SK-N-SH (cell line): ENCODE measurements at regions not wholly inside any gene's neighbourhood (a gene's known extent, or its start where the extent isn't known, plus 50 kb on each side); places are given as distances from the start of the nearest gene placed in this dataset.

Experiments
- CTCF ChIP-seq: fragments of 200-600 bp; sonication (generic); IDR thresholded peaks from 2 replicates; pipeline ENCODE4 v1.6.1; 2017; ENCODE audit warnings: antibody characterized with exemption, mild to moderate bottlenecking, moderate library complexity
- FOXM1 ChIP-seq: IDR thresholded peaks from 2 replicates; pipeline ENCODE4 v1.4.0; 2012; ENCODE audit warnings: low read depth, mild to moderate bottlenecking
- MXI1 ChIP-seq: IDR thresholded peaks from 2 replicates; pipeline ENCODE4 v1.6.1; 2012; ENCODE audit warnings: mild to moderate bottlenecking, low read depth, low read length, improper control_type of control experiment
- NRF1 ChIP-seq: IDR thresholded peaks from 2 replicates; pipeline ENCODE4 v1.6.1; 2012; ENCODE audit warnings: low read depth, mild to moderate bottlenecking, low read length
- RCOR1 ChIP-seq: fragments of 150-350 bp; IDR thresholded peaks from 2 replicates; pipeline ENCODE4 v1.6.1; 2017; ENCODE audit warnings: antibody characterized with exemption, low read length
- REST ChIP-seq: IDR thresholded peaks from 2 replicates; pipeline ENCODE4 v1.6.1; 2012; ENCODE audit warnings: mild to moderate bottlenecking, low read depth, low read length, moderate library complexity
- TEAD4 ChIP-seq: IDR thresholded peaks from 2 replicates; pipeline ENCODE4 v1.4.0; 2012; ENCODE audit warnings: mild to moderate bottlenecking, borderline replicate concordance; ENCODE audit not compliant: insufficient read depth
- ZBTB33 ChIP-seq: IDR thresholded peaks from 2 replicates; pipeline ENCODE4 v1.4.0; 2012; ENCODE audit warnings: low read depth, borderline replicate concordance
- TF ChIP-seq, protein P1 (sequence below): fragments of 150-350 bp; IDR thresholded peaks from 2 replicates; pipeline ENCODE4 v1.6.1; 2017; ENCODE audit warnings: antibody characterized with exemption, low read length, low read depth, borderline replicate concordance

GRCh38 chr13:37476874-37477273 lies 121.7 kb downstream of the POSTN start:
- no peak for TF ChIP-seq CTCF
- TF ChIP-seq MXI1, result no peak
- TF ChIP-seq REST, result no peak
- TF ChIP-seq TEAD4, result no peak
- TF ChIP-seq FOXM1, result no peak
- TF ChIP-seq RCOR1, result no peak
- TF ChIP-seq NRF1, result no peak
- no peak for TF ChIP-seq ZBTB33
- TF ChIP-seq, protein P1, sequence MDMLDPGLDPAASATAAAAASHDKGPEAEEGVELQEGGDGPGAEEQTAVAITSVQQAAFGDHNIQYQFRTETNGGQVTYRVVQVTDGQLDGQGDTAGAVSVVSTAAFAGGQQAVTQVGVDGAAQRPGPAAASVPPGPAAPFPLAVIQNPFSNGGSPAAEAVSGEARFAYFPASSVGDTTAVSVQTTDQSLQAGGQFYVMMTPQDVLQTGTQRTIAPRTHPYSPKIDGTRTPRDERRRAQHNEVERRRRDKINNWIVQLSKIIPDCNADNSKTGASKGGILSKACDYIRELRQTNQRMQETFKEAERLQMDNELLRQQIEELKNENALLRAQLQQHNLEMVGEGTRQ, result no peak
